ENCODE measurements at regions not wholly inside any gene's neighbourhood (a gene's known extent, or its start where the extent isn't known, plus 50 kb on each side); places are given as distances from the start of the nearest gene placed in this dataset.
"Not testable (repeated sequence)": the region's sequence is repeated elsewhere in the genome, so short reads cannot be mapped to it uniquely, and the experiment has no call there.

DNA sequence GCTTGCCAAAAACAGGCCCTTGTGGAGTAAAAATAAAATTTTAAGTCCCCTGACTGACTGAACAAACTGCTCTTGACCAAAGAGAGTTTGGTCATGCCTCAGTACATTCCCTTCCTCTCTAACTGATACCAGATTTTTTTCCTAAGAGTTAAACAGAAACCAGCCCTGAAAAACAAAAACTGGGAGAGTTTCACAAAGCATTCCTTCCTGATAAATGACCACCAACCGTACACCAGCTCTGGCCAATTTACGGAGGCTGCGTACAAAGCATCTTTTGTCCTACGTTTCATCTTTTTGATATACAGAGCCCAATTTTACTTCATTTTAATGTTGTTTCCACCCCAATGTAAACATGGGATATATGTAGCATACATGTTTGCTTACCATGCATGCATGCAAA is 477.4 kb upstream of the HTR1E start:
- no peak for DNase-seq

DNA sequence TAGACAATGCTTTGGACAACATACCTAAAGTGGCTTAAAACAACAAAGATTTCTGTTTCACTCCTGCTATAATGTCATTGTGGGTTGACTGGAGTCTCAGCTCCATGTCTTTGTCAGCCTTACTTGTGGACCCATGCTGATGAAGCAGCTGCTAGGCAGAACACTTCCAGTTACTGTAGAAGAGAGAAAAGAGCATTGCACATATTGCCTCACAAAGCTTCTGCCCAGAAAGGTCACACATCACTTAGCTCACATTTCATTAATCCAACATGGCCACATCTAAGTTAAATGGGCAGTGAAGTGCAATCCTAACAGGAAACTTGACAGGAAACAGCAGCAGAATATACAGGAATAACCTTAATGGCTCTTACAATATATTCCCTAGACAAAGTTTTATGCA is 480.5 kb upstream of the HTR1E start:
- DNase-seq, result no peak

DNA sequence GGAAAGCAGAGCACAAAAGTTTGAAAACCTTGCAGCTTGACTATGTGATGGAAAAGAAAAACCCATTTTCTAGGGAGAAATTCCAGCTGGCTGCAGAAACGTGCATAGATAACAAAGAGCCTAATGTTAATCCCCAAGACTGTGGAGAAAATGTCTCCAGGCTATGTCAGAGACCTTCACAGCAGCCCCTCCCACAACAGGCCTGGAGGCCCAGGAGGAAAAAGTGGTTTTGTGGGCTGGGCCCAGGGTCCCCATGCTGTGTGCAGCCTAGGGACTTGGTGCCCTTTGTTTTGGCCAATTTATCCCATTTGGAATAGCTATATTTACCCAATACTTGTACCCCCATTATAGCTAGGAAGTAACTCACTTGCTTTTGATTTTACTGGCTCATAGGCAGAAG is 484.1 kb upstream of the HTR1E start:
- no peak for DNase-seq

DNA sequence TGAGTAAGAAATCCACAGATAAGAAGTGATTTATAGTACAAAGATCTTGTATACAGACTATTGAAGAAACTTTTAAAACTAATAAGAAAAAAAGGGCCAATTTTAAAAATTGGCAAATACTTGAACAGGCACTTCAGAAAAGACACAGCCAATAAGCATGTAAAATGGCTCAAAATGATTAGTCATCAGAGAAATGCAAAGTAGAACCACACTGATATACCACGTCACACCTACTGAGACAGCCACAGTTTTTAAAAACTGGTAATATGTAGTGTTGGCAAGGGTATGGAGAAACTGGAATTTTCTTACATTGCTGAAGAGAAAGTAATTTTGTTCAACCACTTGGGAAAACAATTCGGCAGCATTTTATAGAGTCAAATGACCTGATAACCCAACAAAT is 488.9 kb upstream of the HTR1E start:
- DNase-seq, result no peak

DNA sequence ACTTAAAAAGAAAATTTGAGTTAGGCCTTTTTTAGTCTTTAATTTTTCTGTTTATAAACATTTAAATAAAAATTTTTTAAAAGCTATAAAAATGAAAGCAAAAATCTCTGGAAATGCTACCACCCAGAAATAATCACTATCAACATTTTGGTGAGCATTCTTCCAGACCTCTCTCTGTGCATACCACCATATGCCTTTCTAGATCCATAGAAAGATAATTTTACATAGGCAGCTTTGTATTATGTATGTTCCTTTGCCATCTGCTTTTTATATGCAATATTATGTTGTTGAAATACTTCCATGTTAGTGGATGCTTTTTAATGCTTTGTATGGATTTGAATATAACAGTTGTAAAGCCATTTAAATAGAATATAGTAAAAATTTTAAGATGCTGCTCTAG is 496.7 kb upstream of the HTR1E start:
- no peak for DNase-seq

DNA sequence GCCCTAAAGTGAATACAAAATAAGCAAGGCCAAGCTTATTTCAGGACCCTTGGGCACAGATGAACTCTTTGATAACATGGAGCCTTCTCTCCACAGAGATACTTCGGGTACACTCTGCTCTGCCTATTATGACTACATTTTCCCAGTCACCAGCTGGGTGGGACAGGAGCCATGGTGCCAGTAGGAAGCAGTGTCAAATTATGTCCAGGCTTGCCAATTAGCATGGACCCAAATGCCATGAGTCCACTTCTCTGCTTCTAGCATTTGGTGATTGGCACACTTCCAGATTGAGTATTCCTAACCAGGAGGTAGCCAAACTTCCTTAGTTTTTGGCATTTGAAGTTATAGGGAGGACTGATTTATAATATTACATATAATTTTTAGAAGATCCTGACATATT is 513.8 kb upstream of the HTR1E start:
- DNase-seq, result no peak

DNA sequence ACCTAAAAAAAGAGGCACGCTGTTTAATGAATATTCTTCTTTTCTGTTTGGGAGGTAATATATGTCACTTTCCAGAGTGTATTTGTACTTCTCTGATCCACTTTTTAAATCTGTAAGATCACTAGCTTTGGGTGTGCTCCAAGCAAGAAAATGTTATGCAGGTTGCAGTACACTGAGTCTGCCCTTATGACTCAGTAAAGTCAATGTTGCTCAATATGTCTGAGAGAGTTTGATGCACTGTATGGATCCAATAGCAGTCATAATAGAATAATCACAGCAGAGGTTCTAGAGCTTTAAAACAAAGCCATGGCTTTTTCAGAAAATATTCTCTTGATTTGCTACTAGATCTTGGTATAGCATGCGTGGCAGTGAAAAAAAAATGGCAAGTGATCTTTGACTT is 525.3 kb upstream of the HTR1E start:
- no peak for DNase-seq

DNA sequence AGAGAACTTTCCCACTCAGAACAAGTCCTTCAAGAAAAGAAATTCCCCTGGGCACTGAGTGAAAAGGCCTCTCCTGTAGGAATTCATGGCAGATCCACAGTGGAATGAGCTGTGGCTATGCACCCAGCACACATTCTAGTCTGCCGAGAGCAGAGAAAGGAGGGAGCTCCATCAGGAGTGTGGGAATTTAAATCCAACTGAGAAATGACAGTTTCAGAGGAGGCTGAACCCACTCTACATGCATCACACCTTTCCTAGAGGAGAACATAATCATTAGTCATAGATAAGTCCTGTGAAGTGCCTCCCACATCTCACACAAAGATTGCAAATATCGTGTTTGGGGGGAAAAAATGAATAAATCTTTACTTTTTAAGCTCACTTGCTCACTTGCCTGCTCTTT is 530.2 kb upstream of the HTR1E start:
- DNase-seq, result no peak

DNA sequence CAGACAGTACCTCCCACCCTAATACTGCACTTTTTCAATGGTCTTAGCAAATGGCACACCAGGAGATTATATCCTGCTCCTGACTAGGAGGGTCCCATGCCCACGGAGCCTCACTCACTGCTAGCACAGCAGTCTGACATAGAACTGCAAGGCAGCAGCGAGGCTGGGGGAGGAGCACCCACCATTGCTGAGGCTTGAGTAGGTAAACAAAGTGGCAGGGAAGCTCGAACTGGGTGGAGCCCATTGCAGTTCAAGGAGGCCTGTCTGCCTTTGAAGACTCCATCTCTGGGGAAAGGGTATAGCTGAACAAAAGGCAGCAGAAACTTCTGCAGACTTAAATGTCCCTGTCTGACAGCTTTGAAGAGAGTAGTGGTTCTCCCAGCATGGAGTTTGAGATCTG is 544.5 kb upstream of the HTR1E start:
- not testable (repeated sequence) for DNase-seq

DNA sequence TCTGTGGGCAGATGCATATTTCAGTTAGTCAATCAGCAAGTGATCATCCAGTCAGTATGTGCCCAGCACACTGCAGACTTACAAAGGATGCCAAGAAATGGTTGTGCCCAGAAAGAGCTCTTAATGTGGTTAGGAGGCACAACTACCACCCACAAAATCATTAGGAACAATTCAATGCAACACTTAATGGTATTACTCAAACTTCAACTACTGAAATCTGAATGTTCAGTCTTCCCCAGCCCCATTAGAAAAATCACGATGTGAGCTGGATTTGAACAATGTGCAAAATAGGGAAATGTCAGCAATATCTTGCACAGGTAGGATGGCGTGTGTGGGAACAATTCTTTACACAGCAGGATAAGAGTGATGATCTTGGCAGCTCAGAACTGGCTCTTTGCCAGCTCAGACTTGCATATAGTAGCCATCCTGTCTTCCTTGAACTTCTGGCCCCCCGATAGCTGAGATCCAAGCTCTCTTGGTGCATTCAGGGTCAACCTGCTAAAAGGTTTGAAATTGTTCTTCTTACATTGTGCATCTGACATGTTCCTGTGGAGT is 556.7 kb upstream of the HTR1E start:
- no peak for DNase-seq

DNA sequence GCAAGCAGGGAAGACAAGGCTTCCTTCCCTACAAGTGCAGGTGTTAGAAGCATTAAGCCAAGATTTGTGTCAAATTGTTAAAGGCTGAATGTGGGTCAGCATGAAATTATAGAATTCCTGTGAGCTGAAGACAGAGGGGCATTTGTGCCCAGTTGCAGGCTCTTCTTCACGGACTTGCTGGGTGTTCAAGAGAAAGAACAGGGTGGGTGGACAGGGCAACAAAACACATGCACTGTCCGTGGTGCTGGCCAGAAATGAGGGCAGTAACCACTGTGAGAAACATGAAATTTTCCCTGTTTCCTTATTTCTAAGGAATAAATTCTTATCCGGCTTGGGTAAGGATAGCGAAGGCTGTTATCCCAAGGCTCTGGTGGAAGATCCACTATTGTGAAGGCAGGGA is 579.5 kb upstream of the HTR1E start:
- DNase-seq, result no peak

DNA sequence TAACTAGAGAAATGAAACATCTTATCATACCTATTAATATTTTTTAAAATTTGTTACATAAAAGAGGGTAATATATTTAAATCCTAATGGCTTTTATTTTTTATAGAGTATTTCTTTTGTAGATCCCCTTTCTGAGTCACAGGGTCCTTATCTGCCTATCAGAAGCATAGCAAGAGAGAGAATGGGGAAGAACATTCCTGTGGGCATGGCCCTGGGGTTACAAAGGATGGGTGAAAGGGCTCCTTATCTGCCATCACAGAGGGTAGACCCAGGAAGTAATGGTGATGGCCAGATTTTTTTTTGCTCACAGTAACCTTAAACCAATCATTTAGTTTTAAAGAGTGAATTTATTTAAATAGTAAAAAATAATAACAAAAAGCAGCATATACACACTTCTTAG is 582.1 kb upstream of the HTR1E start:
- DNase-seq, result no peak

DNA sequence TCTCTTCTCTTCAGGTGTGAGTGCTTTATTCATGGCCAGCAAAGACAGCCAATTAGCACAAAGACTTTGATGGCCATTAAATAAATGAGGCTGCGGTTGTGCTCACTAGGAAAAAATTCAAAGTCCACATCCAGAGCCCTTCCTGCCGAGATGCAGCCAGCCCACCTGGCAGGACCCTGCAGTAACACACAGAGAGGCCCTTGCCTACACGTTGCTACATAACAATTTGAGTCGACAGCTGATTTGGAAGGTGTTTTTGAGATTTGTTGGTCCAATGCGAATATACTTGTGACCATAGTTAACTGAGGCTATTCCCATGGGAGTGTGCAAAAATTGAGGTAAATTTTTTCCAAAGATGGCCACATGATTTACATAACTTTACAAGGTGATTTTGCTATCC is 605.4 kb upstream of the HTR1E start:
- DNase-seq, result no peak

DNA sequence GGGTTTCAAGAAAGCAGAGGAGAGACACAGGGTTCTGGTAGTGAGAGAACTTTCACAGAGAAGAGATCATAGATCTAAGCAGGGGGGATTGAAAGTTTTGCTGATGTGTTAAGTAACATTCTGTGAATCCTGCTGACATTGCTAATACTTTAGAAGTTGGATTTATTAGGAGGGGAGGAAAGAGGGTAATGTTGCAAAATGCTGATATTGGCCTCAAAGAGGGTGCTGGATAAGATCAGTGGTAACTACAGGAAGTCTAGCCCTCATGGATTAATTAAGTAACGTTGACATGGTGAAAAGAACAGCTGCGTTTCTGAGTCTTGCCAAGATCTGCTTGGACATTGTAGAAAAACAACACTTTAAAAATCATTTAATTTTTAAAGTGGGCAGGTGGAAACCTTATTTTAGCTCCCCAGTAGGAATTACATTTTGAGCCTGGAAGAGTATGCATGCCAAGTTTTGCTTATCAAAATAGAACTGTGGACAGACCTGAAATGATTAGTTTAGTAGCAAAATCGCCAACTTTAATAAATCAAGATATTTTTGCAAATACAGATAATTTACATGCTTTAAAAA is 606.0 kb upstream of the HTR1E start:
- no peak for DNase-seq

DNA sequence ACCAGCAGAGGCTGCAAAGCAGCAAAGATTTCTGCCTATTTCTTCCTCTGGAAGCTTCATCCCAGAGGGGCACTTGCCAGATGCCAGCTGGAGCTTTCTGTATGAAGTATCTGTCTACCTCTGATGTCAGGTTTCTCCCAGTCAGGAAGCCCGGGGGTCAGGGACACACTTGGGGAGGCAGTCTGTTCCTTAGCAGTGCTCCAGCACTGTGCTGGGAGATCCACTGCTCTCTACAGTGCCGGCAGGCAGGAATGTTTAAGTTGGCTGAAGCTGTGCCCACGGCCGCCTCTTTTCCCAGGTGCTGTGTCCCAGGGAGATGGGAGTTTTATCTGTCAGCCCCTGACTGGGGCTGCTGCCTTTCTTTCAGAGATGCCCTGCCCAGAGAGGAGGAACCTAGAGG is 631.1 kb upstream of the HTR1E start:
- DNase-seq, result no peak

DNA sequence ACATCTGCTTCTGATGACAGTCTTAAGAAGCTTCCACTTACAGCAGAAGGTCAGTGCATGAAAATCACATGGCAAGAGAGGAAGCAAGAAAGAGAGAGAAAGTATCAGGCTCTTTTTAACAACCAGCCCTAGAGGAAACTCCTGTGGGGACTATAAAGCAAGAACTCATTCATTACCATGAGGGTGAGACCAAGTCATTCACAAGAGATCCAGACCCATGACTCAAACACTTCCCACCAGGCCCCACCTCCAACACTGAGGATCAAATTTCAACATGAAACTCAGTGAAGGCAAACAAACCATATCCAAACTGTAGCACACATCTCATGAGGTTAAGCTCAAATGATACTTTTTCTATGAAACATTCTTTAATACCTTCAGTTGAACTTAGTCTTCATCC is 643.2 kb upstream of the SYNCRIP start:
- no peak for DNase-seq

DNA sequence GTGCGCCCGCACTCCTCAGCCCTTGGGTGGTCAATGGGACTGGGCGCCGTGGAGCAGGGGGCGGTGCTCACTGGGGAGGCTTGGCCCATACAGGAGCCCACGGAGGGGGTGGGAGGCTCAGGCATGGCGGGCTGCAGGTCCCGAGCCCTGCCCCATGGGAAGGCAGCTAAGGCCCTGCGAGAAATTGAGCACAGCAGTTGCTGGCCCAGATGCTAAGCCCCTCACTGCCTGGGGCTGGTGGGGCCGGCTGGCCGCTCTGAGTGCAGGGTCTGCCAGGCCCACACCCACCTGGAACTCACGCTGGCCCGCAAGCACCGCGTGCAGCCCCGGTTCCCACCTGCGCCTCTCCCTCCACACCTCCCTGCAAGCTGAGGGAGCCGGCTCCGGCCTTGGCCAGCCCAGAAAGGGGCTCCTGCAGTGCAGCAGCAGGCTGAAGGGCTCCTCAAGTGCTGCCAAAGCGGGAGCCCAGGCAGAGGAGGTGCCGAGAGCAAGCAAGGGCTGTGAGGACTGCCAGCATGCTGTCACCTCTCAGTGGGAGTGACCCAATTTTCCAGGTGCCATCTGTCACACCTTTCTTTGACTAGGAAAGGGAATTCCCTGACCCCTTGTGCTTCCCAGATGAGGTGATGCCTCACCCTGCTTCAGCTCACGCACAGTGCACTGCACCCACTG is 642.3 kb upstream of the SYNCRIP start:
- DNase-seq, result not testable (repeated sequence)

DNA sequence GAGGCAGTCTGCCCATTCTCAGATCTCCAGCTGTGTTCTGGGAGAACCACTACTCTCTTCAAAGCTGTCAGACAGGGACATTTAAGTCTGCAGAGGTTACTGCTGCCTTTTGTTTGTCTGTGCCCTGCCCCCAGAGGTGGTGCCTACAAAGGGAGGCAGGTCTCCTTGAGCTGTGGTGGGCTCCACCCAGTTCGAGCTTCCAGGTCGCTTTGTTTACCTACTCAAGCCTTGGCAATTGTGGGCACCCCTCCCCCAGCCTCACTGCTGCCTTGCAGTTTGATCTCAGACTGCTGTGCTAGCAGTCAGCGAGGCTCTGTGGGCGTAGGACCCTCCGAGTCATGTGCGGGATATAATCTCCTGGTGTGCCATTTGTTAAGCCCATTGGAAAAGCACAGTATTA is 640.9 kb upstream of the SYNCRIP start:
- DNase-seq, result not testable (repeated sequence)

DNA sequence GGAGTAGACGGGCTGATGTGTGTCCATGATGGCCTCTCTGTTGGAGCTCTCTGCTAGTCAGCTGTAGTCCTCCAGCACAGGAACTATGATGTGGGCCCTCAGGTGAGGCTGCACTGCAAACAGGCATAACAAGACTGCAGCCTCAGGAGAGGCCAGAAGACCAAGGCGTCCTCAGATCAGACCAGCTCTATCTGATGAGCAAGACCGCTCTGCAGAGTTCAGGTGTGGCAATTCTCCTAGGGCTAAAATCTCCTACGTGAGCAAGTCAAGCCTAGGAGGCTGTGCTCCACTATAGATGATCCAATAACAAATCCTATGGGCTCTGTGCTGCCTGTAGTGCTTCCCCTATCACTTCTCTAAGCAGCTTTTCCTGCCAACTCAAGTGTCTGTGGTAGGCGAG is 633.4 kb upstream of the SYNCRIP start:
- no peak for DNase-seq

DNA sequence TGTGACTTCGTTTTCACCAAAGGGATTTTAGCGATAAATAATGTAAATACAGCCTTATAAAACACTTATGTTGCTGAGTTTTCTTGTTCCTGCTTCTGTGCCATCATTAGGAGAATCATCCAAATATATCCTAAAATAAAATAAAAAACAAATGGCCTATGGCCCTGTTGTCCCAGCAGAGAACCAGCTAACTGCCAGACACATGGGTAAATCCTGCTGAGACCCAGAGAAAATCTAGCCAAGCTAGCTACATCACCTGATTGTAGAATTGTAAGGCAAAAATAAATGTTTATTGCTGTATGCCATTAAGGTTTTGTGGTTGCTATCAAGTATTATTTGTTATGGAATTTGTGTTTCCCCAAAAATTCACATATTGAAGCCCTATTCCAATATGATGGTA is 631.2 kb upstream of the SYNCRIP start:
- DNase-seq, result no peak

DNA sequence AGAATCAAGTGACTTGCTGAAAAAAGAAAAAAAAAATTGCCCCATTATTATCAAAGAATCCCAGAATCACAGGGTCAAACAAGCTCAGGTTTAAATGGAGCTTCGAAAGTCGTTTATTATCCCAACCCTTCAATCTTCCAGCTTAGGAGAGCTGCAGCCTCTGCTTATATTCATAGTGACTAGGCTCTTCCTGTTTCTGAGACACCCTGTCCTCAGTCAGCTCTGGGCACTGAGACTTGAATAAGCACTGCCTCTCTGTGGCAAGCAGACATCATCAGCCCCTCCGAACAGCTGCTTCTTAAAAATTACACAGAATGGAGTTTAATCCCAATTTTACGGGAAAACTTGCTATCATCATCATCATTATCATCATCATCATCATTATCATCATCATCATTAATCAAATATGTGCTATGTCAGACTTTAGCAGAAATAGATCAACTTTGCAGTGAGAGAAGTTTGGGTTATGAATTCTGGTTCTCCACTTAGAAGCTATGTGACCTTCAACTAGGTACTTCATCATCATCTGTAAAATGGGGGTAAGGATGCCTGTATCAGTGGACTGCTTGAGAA is 614.0 kb upstream of the SYNCRIP start:
- DNase-seq, result no peak

DNA sequence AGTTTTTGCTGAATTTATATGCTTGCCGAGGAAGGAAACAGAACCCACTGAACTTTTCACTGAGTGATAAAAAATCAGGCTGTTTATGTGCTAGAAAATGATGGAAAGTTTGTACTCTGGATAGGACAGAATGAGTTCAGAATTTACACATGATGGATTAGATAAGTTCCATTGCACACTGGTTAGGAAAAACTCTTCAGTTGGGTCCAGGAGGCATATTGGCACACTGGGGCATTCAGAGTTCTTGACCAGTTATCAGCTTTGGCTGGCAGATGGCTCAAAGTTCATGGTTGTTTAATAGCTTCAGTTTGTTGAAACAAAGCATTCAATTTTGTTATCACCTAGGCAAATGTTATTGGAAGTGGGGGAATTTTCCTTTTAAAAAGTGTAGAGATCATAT is 613.3 kb upstream of the SYNCRIP start:
- DNase-seq, result no peak

DNA sequence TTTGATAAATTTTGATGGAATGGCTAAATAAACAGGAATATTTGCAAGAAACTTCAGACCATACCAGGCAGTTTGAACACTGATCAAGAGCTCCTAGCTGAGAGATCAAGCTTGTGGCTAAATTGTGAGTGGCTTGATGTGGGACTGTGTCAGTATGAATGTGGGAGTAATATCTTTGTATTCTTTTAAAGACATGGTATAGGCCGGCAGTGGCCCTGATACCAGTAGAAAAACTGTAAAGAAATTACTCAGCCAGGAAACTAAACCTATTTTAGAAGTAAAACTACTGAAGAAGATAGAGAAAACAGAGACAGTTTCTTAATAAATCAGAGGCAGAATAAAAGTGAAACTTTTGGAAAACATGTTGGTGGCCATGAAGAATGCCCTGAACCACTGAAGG is 608.4 kb upstream of the SYNCRIP start:
- no peak for DNase-seq

DNA sequence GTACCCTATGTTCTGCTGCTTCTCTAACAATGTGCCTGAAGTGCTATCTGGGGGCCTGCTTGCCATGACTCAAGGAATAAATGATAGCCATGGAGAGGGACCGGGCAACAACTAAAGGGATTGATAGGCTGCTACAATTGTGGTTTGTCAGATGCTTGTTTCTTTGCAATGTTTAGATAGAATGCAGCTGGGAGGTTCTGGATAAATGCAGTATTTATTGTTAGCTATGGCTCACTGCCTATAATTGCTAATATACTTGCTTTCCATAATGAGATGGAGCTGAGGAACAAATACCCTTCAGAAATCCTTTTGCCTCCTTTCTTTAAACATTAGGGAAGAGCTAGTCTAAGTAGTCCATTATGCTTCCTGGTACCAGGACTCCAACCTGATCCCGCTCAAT is 575.2 kb upstream of the SYNCRIP start:
- DNase-seq, result no peak

DNA sequence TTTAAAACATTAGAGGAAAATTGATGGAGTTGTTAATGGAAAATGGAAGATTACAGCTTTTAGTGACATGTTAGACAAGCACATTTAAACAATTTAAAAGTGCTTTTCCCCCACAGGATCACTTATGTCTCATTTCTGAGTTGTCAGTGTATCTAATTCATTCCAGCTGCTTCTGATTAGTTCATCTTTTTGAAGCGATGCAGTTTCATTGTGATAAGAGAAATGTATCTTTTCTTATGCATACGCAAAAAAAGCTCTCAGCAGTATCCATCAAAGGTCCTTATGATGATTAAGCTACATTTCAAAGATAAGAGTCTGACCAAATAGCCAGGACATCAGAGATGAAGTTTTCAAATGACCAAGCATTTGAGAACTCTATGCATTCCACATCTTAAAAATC is 572.6 kb upstream of the SYNCRIP start:
- DNase-seq, result no peak

All from dermis blood vessel endothelial cell (primary cell).